GM23248 (cell line): ENCODE measurements at regions not wholly inside any gene's neighbourhood (a gene's known extent, or its start where the extent isn't known, plus 50 kb on each side); places are given as distances from the start of the nearest gene placed in this dataset.

Source experiments
- DNase-seq: peaks from one replicate; pipeline ENCODE4 v3.0.0-alpha.2; 2015
- H2AFZ ChIP-seq: fragments of 200-600 bp; sonication (generic); 2 replicates; pipeline ENCODE4 v1.6.1; 2016; ENCODE audit warnings: antibody characterized with exemption
- H3F3A ChIP-seq: fragments of 200-600 bp; sonication (generic); 2 replicates; pipeline ENCODE4 v1.6.1; 2016; ENCODE audit warnings: mild to moderate bottlenecking, antibody characterized with exemption, mixed run types; ENCODE audit not compliant: insufficient read depth
- H3K27ac ChIP-seq: fragments of 200-600 bp; sonication (generic); 2 replicates; pipeline ENCODE4 v1.5.1; 2016; ENCODE audit warnings: mild to moderate bottlenecking
- H3K27me3 ChIP-seq: fragments of 200-600 bp; sonication (generic); replicated peaks from 2 replicates; pipeline ENCODE4 v1.6.1; 2016; ENCODE audit warnings: mild to moderate bottlenecking; ENCODE audit not compliant: insufficient read depth
- H3K36me3 ChIP-seq: fragments of 200-600 bp; sonication (generic); 2 replicates; pipeline ENCODE4 v1.6.1; 2016; ENCODE audit warnings: low read depth, mild to moderate bottlenecking
- H3K4me1 ChIP-seq: fragments of 200-600 bp; sonication (generic); 2 replicates; pipeline ENCODE4 v1.6.1; 2016; ENCODE audit warnings: mild to moderate bottlenecking; ENCODE audit not compliant: insufficient read depth
- H3K4me2 ChIP-seq: fragments of 200-600 bp; sonication (generic); one replicate; pipeline ENCODE4 v1.6.1; 2016; ENCODE audit warnings: mild to moderate bottlenecking; ENCODE audit not compliant: unreplicated experiment
- H3K4me3 ChIP-seq: fragments of 200-600 bp; sonication (generic); 2 replicates; pipeline ENCODE4 v1.5.1; 2016; ENCODE audit warnings: mild to moderate bottlenecking
- H3K79me2 ChIP-seq: fragments of 200-600 bp; sonication (generic); 2 replicates; pipeline ENCODE4 v1.6.1; 2016; ENCODE audit warnings: mild to moderate bottlenecking; ENCODE audit not compliant: insufficient read depth
- H3K9ac ChIP-seq: fragments of 200-600 bp; sonication (generic); 2 replicates; pipeline ENCODE4 v1.6.1; 2016; ENCODE audit warnings: mild to moderate bottlenecking
- H3K9me2 ChIP-seq: fragments of 200-600 bp; sonication (generic); 2 replicates; pipeline ENCODE4 v1.6.1; 2016; ENCODE audit warnings: mixed run types, mild to moderate bottlenecking, moderate library complexity; ENCODE audit not compliant: insufficient read depth
- H3K9me3 ChIP-seq: fragments of 200-600 bp; sonication (generic); one replicate; pipeline ENCODE4 v1.6.1; 2017; ENCODE audit warnings: low read depth
- H4K20me1 ChIP-seq: fragments of 200-600 bp; sonication (generic); 2 replicates; pipeline ENCODE4 v1.6.0; 2016; ENCODE audit not compliant: insufficient read depth
- EZH2 ChIP-seq: fragments of 200-600 bp; sonication (generic); IDR thresholded peaks from 2 replicates; pipeline ENCODE4 v1.6.1; 2018; ENCODE audit warnings: antibody characterized with exemption, mild to moderate bottlenecking; ENCODE audit not compliant: insufficient read depth, poor library complexity, severe bottlenecking
- EZH2phosphoT487 ChIP-seq: fragments of 200-600 bp; sonication (generic); IDR thresholded peaks from 2 replicates; pipeline ENCODE4 v1.6.1; 2018; ENCODE audit warnings: antibody characterized with exemption, moderate library complexity, mild to moderate bottlenecking, low read depth; ENCODE audit not compliant: insufficient read depth
- WGBS, 2 experiments: methylation state at CpG; one replicate each; pipeline ENCODE4 v1.1.6; 2015 to 2017; ENCODE audit warnings: low lambda C conversion rate in 2 of 2, low coverage in 1 of 2; ENCODE audit errors: missing lambda C conversion rate in 2 of 2; 5-methylcytosine and 5-hydroxymethylcytosine counted together
- in situ Hi-C: fragments of 300-500 bp; cut with MboI; formaldehyde crosslinking; loops from 2 replicates; pipeline ENCODE4 v1.15.0; 2020

- TF ChIP-seq EZH2 (no peak), EZH2phosphoT487 (no peak)
- Histone ChIP-seq H3K79me2 (no peaks in the 10 kb centered on the region), H3K36me3 (no peaks in the 10 kb centered on the region), H3K9ac (no peak overlapping the region), H3K4me3 (no peak overlapping the region), H4K20me1 (no peaks in the 10 kb centered on the region), H3K9me3 (no peaks in the 10 kb centered on the region), H3K9me2 (no peaks in the 10 kb centered on the region; the same call in 1 of the 2 replicates), H3K27ac (peak overlapping the region; percentile 1; the same call in 1 of the 2 replicates), H3K27me3 (no peaks in the 10 kb centered on the region), H3F3A (no peaks in the 10 kb centered on the region), H3K4me2 (peak overlapping the region; percentile 28), H3K4me1 (0 out of 2 replicates have a peak, but pooled peaks cover 6% of the 10 kb centered on the region), H2AFZ (peak overlapping the region; percentile 33; the same call in 1 of the 2 replicates)
- WGBS, 2 experiments, result 31 to 36% methylated on average over 6 of the region's 6 CpGs
- peak; percentile 27 for DNase-seq
- in situ Hi-C loops, result no loop called here
Measured at GRCh38 chr18:28690836-28691495, 514.0 kb upstream of the CDH2 start.

- H3K27me3 ChIP-seq, result no peaks in the 10 kb centered on the region
- H3K27ac ChIP-seq, result no peak overlapping the region
- no peak overlapping the region for H3K4me2 ChIP-seq
- H3K9me2 ChIP-seq, result no peaks in the 10 kb centered on the region; the same call in 1 of the 2 replicates
- no peaks in the 10 kb centered on the region for H3F3A ChIP-seq
- no peak for DNase-seq
- no peaks in the 10 kb centered on the region for H3K9me3 ChIP-seq
- 46 to 59% methylated on average over 5 of the region's 5 CpGs for WGBS, 2 experiments
- no peak for TF ChIP-seq EZH2phosphoT487
- no peak for TF ChIP-seq EZH2
- H3K4me1 ChIP-seq, result peaks cover 13% of the 10 kb centered on the region
- no peak overlapping the region for H3K4me3 ChIP-seq
- no peaks in the 10 kb centered on the region for H4K20me1 ChIP-seq
- no peak overlapping the region for H3K9ac ChIP-seq
- H2AFZ ChIP-seq, result peak overlapping the region; percentile 33; the same call in 1 of the 2 replicates
- no peaks in the 10 kb centered on the region for H3K36me3 ChIP-seq
- in situ Hi-C loops, result no loop called here
- H3K79me2 ChIP-seq, result no peaks in the 10 kb centered on the region
Measured at GRCh38 chr18:28690100-28690499, 513.2 kb upstream of the CDH2 start.

- no peaks in the 10 kb centered on the region for H3K36me3 ChIP-seq
- H3K4me1 ChIP-seq, result peaks cover 18% of the 10 kb centered on the region
- no peaks in the 10 kb centered on the region; the same call in 1 of the 2 replicates for H3F3A ChIP-seq
- H3K9me3 ChIP-seq, result no peaks in the 10 kb centered on the region
- in situ Hi-C loops, result no loop called here
- H3K79me2 ChIP-seq, result no peaks in the 10 kb centered on the region
- H3K27ac ChIP-seq, result no peak overlapping the region
- H3K27me3 ChIP-seq, result no peaks in the 10 kb centered on the region
- WGBS, 2 experiments, result 5 to 13% methylated on average over 1 of the region's 1 CpG
- no peaks in the 10 kb centered on the region for H4K20me1 ChIP-seq
- no peak overlapping the region for H2AFZ ChIP-seq
- no peak overlapping the region for H3K9ac ChIP-seq
- no peak overlapping the region for H3K4me2 ChIP-seq
- no peak overlapping the region for H3K4me3 ChIP-seq
- no peaks in the 10 kb centered on the region; the same call in 1 of the 2 replicates for H3K9me2 ChIP-seq
- TF ChIP-seq EZH2 (no peak), EZH2phosphoT487 (no peak)
- no peak for DNase-seq
Measured at GRCh38 chr18:28689588-28689987, 512.7 kb upstream of the CDH2 start.

- peak; percentile 75 for DNase-seq
- Histone ChIP-seq H3K9ac (no peak overlapping the region), H2AFZ (peak overlapping the region; percentile 32; the same call in 1 of the 2 replicates), H3K79me2 (no peaks in the 10 kb centered on the region), H3K27ac (peak overlapping the region; percentile 21; the same call in 1 of the 2 replicates), H3K9me3 (no peaks in the 10 kb centered on the region), H3K27me3 (no peaks in the 10 kb centered on the region), H3K4me1 (peaks cover 22% of the 10 kb centered on the region), H3K9me2 (no peaks in the 10 kb centered on the region; the same call in 1 of the 2 replicates), H4K20me1 (no peaks in the 10 kb centered on the region), H3F3A (no peaks in the 10 kb centered on the region; the same call in 1 of the 2 replicates), H3K4me3 (no peak overlapping the region), H3K36me3 (no peaks in the 10 kb centered on the region), H3K4me2 (peak overlapping the region; percentile 24)
- WGBS, 2 experiments, result 22 to 27% methylated on average over 3 of the region's 3 CpGs
- in situ Hi-C loops, result no loop called here
- no peak for TF ChIP-seq EZH2
- TF ChIP-seq EZH2phosphoT487, result no peak
Measured at GRCh38 chr18:28684746-28685355, 507.9 kb upstream of the CDH2 start.
